ENCODE measurements at regions not wholly inside any gene's neighbourhood (a gene's known extent, or its start where the extent isn't known, plus 50 kb on each side); places are given as distances from the start of the nearest gene placed in this dataset.

- DNase-seq = no peak
Measured at GRCh38 chr4:180103794-180104193, 2139.4 kb upstream of the TENM3 start.

DNA sequence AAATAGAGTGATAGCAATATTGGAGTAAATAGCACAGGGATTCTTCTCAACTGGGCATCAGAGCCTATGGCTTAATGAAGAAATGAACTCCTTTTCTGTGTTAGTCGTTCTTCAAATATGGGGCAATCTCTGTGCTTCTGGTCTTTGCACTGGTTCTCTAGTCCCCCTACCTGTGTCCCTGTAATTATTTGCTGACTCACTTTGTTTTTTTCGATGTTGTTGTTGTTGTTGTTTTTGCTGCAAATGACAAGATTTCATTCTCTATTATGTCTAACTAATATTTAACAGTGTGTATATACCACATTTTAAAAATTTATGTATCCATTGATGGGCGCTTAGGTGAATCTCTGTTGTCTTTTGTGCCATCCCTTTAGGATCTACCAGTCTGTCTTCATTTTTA is 2137.8 kb upstream of the TENM3 start:
- DNase-seq = no peak

- DNase-seq = no peak
Measured at GRCh38 chr4:180106122-180106521, 2137.1 kb upstream of the TENM3 start.

- DNase-seq = no peak
Measured at GRCh38 chr4:180106997-180107396, 2136.2 kb upstream of the TENM3 start.

GRCh38 chr4:180116840-180117239 is 2126.4 kb upstream of the TENM3 start:
- no peak for DNase-seq

DNA sequence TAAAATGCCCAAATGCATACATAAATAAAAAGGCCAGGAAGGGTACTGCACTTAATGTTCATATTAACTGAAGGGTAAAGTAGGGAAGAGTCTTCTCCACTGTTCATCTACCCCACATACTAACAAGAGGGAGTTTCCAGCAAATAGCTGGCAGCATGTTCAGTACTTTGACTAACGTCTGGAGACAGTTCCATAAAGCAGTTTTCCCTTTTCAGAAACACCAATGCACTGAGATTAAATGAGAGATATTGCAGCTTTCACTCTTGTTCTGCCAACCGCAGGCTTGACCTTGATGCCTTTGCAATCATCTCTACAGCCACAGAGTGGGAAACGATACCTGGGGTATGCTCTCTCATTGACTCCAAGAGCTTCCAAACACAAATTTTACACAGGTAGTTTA is 2123.1 kb upstream of the TENM3 start:
- DNase-seq = no peak

DNA sequence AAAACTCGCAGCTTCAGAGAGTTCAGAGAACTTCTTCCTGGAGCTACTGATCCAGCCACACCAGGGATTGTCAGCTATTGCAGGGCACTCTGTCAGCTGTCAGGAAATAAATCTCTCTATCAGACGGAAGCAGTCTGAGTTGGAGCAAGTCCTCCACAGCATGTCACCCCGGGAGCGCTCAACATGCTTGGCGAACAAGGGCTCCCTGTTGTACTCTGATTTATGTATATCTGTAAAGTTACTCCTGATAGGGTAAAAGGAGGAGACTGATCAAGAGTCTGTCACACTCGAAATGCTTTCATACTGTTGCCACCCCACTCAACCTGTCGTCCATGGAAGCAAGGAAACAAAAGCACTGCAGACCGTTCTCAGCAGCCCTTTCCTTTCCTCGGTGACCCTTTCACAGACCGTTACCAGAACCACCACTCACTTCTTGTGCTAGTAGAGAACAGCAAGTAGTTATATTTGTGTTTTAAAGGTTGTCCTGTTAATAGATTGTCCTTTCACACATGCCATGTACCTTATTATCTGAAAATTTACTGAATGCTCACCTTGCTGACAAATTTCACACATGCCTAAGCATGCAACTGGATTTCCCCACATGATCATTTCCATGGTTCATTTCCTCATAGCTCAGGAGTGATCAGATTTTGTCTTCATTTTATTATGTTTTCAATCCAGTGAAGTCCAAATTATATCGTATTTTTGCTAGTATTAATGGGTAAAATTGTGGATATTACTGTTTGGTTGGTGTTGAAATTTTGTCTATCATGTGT is 2108.9 kb upstream of the TENM3 start:
- DNase-seq = no peak

GRCh38 chr4:180141734-180142133 is 2101.5 kb upstream of the TENM3 start:
- no peak for DNase-seq

DNA sequence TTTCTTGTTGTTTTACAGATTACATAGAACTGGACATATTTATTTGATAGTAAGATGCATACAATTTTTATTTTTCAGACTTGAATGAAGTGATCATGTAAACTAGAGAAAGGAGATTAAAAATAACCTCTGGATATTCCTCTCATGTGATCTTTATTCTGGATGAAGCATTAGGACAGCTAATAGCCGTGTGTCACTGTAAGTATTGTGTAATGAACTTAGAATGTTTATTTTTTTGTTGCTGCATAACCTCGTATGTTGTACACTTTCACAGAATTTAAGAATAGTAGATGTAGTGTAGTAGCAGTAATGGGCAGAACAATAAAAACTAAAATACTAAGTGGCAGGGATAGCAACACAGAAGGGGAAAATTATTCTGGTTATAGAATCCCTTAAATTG is 2094.5 kb upstream of the TENM3 start:
- DNase-seq = no peak

GRCh38 chr4:180150818-180151217 is 2092.4 kb upstream of the TENM3 start:
- DNase-seq = no peak

DNA sequence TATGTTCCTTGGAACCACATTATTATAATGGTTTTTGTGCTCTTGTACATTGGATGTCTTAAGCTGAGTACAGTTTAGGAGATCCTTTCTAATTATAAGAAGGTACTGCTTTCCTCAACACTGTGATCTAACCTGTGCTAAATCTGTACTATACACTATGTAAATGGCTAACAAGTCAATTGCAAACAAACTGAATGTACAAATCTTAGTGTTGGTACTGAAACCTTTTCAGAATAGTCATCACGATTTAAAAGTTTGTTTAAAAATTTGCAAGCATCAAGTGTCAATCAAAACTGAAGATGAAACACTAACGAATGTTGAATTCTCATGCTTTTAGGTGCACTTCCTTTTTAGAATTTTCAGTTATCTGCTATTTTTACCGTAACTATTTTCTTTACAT is 2090.4 kb upstream of the TENM3 start:
- no peak for DNase-seq

- no peak for DNase-seq
Measured at GRCh38 chr4:180153587-180153986, 2089.6 kb upstream of the TENM3 start.

GRCh38 chr4:180156684-180157083 is 2086.5 kb upstream of the TENM3 start:
- no peak for DNase-seq

- DNase-seq = no peak
Measured at GRCh38 chr4:180160195-180160983, 2082.8 kb upstream of the TENM3 start.

DNA sequence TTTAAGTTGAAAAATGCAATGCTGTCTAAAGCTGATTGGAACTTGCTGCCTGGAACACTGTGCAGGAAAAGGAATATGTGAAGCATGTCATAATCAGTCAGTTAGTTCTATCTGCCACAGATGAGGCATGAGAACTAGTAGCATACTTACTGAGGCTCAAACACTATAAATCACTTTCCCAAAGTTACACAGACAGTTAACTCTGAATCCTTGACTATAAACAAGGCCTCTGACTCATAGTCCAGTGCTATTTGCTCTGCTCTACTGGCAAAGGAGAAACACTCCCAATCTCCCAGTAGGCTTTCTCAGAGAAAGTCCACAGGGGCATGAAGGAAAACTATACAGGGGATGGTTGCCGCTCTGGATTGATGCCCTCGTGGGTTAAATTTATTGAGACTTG is 2078.4 kb upstream of the TENM3 start:
- DNase-seq = no peak

- DNase-seq = no peak
Measured at GRCh38 chr4:180169394-180169793, 2073.8 kb upstream of the TENM3 start.

DNA sequence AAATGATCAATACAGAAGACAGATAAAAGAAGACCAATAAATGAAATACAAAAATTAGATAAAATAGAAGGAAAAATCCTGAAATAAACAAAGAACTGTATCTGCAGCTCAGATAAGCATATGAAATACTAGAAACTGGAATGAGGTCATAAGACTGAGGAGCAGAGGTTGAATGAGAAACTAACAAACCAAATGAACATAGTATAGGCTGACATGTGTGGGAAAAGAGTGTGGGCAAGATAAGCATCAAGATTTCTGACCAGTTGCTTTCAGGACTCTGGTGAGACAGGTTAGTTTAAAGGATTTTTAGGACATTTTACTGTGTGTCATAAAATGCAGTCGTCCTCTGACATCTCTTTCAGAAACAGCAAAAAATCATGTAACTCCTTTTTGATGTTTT is 2073.2 kb upstream of the TENM3 start:
- DNase-seq = no peak

DNA sequence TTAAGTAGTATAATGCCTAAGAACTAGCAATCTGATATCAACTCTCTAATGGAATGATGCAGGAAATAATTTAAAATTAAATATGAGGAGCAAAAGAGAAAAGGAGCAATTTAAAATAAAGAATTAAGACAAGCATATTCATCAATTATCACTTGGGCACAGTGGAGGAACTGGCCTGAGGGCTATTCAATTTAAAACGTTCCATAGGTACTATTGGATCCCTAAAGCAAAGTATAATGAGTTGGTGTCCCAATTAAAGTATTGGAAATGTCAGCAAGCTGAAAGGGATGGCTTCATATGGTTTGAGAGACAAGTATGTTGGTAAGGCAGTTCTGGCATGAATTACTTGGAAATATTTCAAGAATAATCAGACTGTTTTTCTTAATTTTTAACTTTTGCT is 2064.1 kb upstream of the TENM3 start:
- no peak for DNase-seq

DNA sequence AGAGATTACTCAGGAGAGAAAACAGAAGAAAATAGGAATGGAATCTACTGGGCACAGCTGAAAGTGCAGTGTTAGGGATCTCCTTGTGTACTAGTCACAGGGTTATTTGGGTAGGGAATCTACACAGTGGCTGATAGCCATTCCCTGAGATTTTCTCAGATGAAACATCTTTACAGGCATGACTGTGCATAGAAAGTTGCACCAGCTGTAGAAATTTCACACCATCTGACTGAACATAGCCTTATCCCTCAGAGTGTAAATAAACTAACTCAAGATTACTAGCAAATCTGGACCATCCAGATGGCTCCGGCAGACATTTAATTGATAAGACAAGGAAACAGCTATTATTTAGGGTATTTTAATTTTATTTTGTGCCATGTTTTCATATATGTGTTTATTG is 2053.5 kb upstream of the TENM3 start:
- DNase-seq = no peak

DNA sequence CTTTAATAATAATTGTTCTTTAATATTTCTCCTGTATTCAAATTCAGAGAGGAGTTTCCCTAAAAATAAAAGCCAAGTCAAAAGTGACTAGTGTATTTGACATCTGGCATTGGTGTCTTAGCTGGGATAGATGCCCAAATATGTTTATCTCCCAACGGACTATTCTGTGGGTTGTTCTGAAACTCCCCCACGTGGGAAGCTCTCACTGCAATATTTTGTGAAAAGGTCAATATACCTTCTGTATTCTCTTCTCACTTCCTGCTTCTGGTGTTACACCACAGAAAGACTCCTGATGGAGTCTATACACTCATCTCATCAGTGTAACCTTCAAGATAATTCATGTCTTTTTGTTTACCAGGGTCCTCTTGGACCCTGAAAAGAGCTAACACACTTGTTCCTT is 2052.8 kb upstream of the TENM3 start:
- no peak for DNase-seq

DNA sequence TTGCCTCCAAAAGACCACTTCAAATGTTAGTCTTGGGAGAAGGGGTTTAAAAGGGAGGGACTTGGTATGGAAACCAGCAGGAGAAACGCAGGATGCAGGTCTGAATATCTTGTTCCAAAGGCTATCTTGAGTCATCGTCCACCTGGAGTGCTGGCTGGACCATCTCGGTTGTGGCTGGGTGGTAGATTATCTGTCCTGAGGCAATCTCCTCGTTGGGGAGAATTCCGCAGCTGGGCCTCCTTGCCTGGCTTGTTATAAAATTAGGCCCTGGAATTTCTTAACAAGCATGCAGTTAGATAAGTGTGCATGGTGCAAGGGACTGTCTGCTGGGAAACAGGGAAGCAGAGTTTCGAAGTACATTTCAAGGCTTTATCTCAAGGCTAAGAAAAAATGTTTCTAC is 2045.7 kb upstream of the TENM3 start:
- DNase-seq = no peak

DNA sequence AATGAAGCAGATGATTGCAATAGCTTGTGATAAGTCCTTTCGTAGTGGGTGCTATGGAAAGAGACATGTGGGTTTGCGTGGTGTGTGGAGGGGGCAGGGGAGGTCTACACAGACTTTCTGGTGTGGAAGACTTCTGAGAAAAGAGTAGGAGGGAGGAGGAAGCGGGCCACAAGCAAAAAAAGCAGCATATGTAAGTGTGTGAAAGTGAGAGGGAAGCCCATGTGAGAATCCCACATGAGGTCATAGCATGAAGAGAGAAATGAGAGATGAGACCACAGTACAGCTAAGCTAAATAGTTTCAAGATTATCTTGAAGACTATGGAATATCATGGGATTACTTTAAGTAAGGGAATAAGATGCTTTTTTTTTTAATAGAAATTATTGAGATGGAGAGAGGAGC is 2039.9 kb upstream of the TENM3 start:
- DNase-seq = no peak

DNA sequence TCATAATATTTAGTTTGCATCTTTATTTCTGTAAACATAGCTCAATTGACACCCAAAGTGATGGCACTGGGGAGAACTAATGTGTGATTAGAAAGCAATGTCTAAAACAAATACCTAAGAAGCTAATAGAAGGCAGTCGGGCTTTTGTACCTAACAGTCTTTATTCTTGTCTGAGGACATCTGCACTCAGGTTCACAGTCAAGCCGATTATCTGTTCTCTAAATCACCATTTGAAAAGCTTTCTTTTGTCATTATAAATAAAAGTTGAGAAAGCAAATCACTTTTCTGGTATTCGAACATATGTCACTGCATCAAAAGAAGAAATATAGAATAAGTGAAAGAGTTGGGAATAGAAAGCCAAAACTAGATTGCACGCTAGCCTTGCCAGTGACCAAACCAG is 2037.9 kb upstream of the TENM3 start:
- DNase-seq = no peak

GRCh38 chr4:180207921-180208320 is 2035.3 kb upstream of the TENM3 start:
- no peak for DNase-seq

DNA sequence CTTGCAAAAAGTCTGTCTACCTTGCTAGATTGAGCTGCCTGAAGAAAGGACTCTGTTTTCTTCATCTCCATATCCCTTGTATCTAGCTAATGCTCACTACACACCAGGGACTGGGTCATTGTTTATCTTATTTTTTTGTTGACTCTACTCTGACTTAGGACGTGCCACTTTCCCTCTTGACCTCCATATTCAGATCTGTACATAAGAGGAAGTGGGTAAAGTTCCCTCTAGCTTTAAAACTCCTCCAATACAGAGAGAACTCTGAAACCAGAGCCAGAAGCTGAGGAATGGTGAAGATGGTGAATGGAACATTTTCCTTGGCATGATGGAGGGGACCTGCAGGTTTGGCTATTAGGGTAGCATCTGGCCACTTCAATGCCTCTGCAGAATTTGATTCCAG is 2026.1 kb upstream of the TENM3 start:
- no peak for DNase-seq

Measured in activated CD8-positive, alpha-beta memory T cell treated with anti-CD3 and anti-CD28 coated beads, Interleukin-2, amount 50 U/mL, for 48 hours (primary cell).